ENCODE measurements at regions not wholly inside any gene's neighbourhood (a gene's known extent, or its start where the extent isn't known, plus 50 kb on each side); places are given as distances from the start of the nearest gene placed in this dataset.
"Not testable (repeated sequence)": the region's sequence is repeated elsewhere in the genome, so short reads cannot be mapped to it uniquely, and the experiment has no call there.

DNA sequence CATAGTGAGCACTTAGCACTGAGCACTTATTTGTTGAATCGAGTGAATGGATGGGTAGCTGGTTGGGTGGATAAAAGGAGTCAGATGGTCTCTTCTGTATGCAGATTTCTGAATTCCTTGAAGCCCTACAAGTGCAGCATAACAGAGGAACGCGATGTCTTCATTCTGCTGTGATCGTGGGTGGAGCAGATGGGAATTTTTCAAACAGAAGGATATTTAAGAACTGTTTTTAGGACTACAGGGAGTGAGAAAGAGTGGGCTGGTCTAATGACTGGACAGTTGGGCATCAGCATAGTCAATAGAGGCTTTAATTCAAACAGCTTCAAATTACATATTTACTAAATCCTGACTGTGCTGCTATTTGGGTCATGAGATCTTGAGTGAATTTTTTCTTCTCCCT lies 253.2 kb downstream of the CEMIP2 start:
- Histone ChIP-seq H3K36me3 (ENCODE audit: insufficient read depth) (no peaks in the 10 kb centered on the region), H3K4me2 (no peak overlapping the region), H3K27ac (no peak overlapping the region), H3K4me3 (IDR thresholded peaks at IDR 0.05; ENCODE audit: insufficient read depth, low read depth, low read length) (no peak overlapping the region), H4K20me1 (ENCODE audit: insufficient read depth) (no peaks in the 10 kb centered on the region), H3K9ac (no peak overlapping the region), H3K79me2 (ENCODE audit: insufficient read depth, low read depth) (no peaks in the 10 kb centered on the region), H2AFZ (ENCODE audit: low read depth) (no peak overlapping the region), H3K4me1 (ENCODE audit: low read depth, poor library complexity, severe bottlenecking) (peaks cover 11% of the 10 kb centered on the region), H3K27me3 (ENCODE audit: insufficient read depth, low read depth) (no peaks in the 10 kb centered on the region)
- TF ChIP-seq, protein P1, sequence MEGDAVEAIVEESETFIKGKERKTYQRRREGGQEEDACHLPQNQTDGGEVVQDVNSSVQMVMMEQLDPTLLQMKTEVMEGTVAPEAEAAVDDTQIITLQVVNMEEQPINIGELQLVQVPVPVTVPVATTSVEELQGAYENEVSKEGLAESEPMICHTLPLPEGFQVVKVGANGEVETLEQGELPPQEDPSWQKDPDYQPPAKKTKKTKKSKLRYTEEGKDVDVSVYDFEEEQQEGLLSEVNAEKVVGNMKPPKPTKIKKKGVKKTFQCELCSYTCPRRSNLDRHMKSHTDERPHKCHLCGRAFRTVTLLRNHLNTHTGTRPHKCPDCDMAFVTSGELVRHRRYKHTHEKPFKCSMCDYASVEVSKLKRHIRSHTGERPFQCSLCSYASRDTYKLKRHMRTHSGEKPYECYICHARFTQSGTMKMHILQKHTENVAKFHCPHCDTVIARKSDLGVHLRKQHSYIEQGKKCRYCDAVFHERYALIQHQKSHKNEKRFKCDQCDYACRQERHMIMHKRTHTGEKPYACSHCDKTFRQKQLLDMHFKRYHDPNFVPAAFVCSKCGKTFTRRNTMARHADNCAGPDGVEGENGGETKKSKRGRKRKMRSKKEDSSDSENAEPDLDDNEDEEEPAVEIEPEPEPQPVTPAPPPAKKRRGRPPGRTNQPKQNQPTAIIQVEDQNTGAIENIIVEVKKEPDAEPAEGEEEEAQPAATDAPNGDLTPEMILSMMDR (conservative IDR thresholded peaks at IDR 0.05; ENCODE audit: low read depth, low read length) = no peak

- no peaks in the 10 kb centered on the region for H3K79me2 ChIP-seq (ENCODE audit: insufficient read depth, low read depth)
- no peak overlapping the region for H2AFZ ChIP-seq (ENCODE audit: low read depth)
- no peak overlapping the region for H3K4me3 ChIP-seq (IDR thresholded peaks at IDR 0.05; ENCODE audit: insufficient read depth, low read depth, low read length)
- no peaks in the 10 kb centered on the region for H3K27me3 ChIP-seq (ENCODE audit: insufficient read depth, low read depth)
- no peaks in the 10 kb centered on the region for H3K36me3 ChIP-seq (ENCODE audit: insufficient read depth)
- TF ChIP-seq, protein P1 (conservative IDR thresholded peaks at IDR 0.05; ENCODE audit: low read depth, low read length) = no peak
- H4K20me1 ChIP-seq (ENCODE audit: insufficient read depth) = no peaks in the 10 kb centered on the region
- H3K9ac ChIP-seq = no peak overlapping the region
- H3K27ac ChIP-seq = no peak overlapping the region
- peaks cover 11% of the 10 kb centered on the region for H3K4me1 ChIP-seq (ENCODE audit: low read depth, poor library complexity, severe bottlenecking)
- no peak overlapping the region for H3K4me2 ChIP-seq
These were observed 253.9 kb downstream of the CEMIP2 start for GRCh38 chr9:71514344-71514975.

DNA sequence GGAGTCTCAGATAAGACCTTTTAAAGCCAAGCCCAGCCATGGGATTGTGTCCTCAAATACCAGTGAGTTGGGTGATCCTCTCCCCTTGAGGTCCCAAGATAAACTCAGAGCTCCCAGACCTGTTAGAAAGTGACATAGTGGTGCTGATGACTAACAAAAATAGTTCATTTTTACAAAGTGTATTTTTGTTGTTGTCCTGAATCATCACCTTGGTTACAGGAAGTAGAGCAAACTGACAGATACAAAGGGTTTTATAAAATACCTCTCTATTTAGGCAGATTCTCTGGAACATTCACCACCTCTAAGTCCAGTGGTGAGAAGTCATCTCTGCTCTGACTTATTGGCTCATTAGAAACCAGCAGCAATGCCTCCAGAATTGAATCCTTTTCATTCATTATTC lies 259.3 kb downstream of the CEMIP2 start:
- Histone ChIP-seq H3K27ac (no peak overlapping the region), H3K79me2 (ENCODE audit: insufficient read depth, low read depth) (no peaks in the 10 kb centered on the region), H3K27me3 (ENCODE audit: insufficient read depth, low read depth) (no peaks in the 10 kb centered on the region), H3K4me1 (ENCODE audit: low read depth, poor library complexity, severe bottlenecking) (no peaks in the 10 kb centered on the region), H4K20me1 (ENCODE audit: insufficient read depth) (no peaks in the 10 kb centered on the region), H3K4me2 (no peak overlapping the region), H2AFZ (ENCODE audit: low read depth) (no peak overlapping the region), H3K36me3 (ENCODE audit: insufficient read depth) (no peaks in the 10 kb centered on the region), H3K4me3 (IDR thresholded peaks at IDR 0.05; ENCODE audit: insufficient read depth, low read depth, low read length) (no peak overlapping the region), H3K9ac (no peak overlapping the region)
- TF ChIP-seq, protein P1 (conservative IDR thresholded peaks at IDR 0.05; ENCODE audit: low read depth, low read length) = no peak

- H3K9ac ChIP-seq; H4K20me1 ChIP-seq (ENCODE audit: insufficient read depth); H3K27ac ChIP-seq; H3K4me1 ChIP-seq (ENCODE audit: low read depth, poor library complexity, severe bottlenecking); H3K27me3 ChIP-seq (ENCODE audit: insufficient read depth, low read depth); H2AFZ ChIP-seq (ENCODE audit: low read depth); H3K36me3 ChIP-seq (ENCODE audit: insufficient read depth); H3K4me3 ChIP-seq (IDR thresholded peaks at IDR 0.05; ENCODE audit: insufficient read depth, low read depth, low read length); H3K4me2 ChIP-seq; H3K79me2 ChIP-seq (ENCODE audit: insufficient read depth, low read depth): not testable (repeated sequence)
These were observed 260.2 kb downstream of the CEMIP2 start for GRCh38 chr9:71508141-71508540.

DNA sequence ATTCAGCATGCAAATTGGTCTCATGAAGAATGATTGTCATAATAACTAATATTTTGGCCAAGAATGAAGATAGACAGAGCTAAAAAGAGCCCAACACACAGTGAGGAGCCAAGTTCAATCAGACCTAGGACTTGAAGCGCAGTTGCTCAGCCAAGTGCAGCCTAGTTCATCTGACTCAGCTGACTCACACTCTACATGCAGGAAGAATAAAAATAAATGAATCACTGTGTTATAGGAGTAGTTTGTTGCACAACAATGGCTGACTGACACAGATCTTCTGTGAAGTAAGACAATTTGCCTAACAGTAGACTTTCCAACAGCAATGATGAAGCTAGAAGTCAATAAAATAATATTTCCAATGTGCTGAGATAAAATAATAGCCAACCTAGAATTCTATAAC lies 261.5 kb downstream of the CEMIP2 start:
- Histone ChIP-seq H3K4me3 (IDR thresholded peaks at IDR 0.05; ENCODE audit: insufficient read depth, low read depth, low read length) (no peak overlapping the region), H3K9ac (no peak overlapping the region), H3K27me3 (ENCODE audit: insufficient read depth, low read depth) (no peaks in the 10 kb centered on the region), H3K79me2 (ENCODE audit: insufficient read depth, low read depth) (no peaks in the 10 kb centered on the region), H2AFZ (ENCODE audit: low read depth) (no peak overlapping the region), H3K4me2 (no peak overlapping the region), H3K27ac (no peak overlapping the region), H3K4me1 (ENCODE audit: low read depth, poor library complexity, severe bottlenecking) (no peaks in the 10 kb centered on the region), H4K20me1 (ENCODE audit: insufficient read depth) (no peaks in the 10 kb centered on the region), H3K36me3 (ENCODE audit: insufficient read depth) (no peaks in the 10 kb centered on the region)
- TF ChIP-seq, protein P1 (conservative IDR thresholded peaks at IDR 0.05; ENCODE audit: low read depth, low read length) = no peak
